ENCODE measurements at regions not wholly inside any gene's neighbourhood (a gene's known extent, or its start where the extent isn't known, plus 50 kb on each side); places are given as distances from the start of the nearest gene placed in this dataset.

DNA sequence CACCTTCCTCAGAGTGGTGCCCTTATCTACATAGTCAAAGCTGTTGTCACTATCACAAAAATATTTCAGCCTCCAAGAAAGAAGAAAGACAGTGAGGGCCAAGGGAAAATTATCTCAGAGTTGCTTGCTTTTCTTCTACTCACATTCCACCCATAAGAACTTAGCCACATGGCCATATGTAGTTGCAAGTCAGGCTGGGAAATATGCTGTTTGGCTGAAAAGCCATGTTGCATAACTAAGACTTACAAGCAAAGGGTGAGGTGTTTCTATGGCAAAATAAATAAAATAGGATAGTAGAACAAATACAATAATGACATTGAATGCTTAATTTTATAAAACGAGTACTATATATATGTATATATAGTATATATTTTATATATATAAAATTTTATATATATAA, 365.9 kb upstream of the PABPC4L start:
- Histone ChIP-seq H3K4me2 (ENCODE audit: unreplicated experiment) (no peak overlapping the region), H3K36me3 (ENCODE audit: low read depth) (no peaks in the 10 kb centered on the region), H2AFZ (no peak overlapping the region), H3K4me1 (ENCODE audit: insufficient read depth) (no peaks in the 10 kb centered on the region), H3K4me3 (no peak overlapping the region), H3K9me2 (ENCODE audit: insufficient read depth) (no peaks in the 10 kb centered on the region), H3K9ac (no peak overlapping the region), H3K79me2 (ENCODE audit: insufficient read depth) (no peaks in the 10 kb centered on the region), H3F3A (ENCODE audit: insufficient read depth) (no peaks in the 10 kb centered on the region), H3K27me3 (replicated peaks; ENCODE audit: insufficient read depth) (no peaks in the 10 kb centered on the region), H3K27ac (no peak overlapping the region), H3K9me3 (ENCODE audit: low read depth) (no peaks in the 10 kb centered on the region), H4K20me1 (ENCODE audit: insufficient read depth) (no peaks in the 10 kb centered on the region)
- WGBS, 2 experiments (ENCODE audit: low coverage in 1 of 2, low lambda C conversion rate in 2 of 2, missing lambda C conversion rate in 2 of 2): 44 to 50% methylated on average over 1 of the region's 1 CpG
- in situ Hi-C loops (cut with MboI): no loop called here
- TF ChIP-seq EZH2 (IDR thresholded peaks at IDR 0.05; ENCODE audit: insufficient read depth, poor library complexity, severe bottlenecking) (no peak), EZH2phosphoT487 (IDR thresholded peaks at IDR 0.05; ENCODE audit: insufficient read depth, low read depth) (no peak)
- no peak for DNase-seq

DNA sequence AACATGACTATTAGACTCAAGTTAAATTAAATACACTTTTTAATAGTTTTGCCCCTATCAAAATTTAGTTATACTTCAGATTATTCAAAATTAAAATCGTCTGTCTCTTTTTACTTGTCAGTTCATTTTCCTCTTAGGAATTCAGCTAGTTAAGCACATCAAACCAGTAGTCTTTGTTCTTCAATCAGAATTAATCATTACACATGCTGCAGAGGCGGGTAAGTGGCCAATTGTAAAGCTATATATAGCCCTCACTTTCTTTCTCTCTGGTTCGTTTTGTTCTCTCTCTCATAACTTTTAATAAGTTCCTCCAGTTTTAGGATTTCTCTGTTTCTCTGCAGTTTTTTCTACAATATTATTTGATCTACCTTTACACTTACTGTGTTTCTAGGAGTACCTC, 359.1 kb upstream of the PABPC4L start:
- no peaks in the 10 kb centered on the region for H3F3A ChIP-seq (ENCODE audit: insufficient read depth)
- in situ Hi-C loops (cut with MboI): no loop called here
- H3K4me1 ChIP-seq (ENCODE audit: insufficient read depth): no peaks in the 10 kb centered on the region
- no peak overlapping the region for H3K9ac ChIP-seq
- no peaks in the 10 kb centered on the region for H3K9me2 ChIP-seq (ENCODE audit: insufficient read depth)
- no peak overlapping the region for H3K4me2 ChIP-seq (ENCODE audit: unreplicated experiment)
- H3K4me3 ChIP-seq: no peak overlapping the region
- H3K36me3 ChIP-seq (ENCODE audit: low read depth): no peaks in the 10 kb centered on the region
- no peak overlapping the region for H2AFZ ChIP-seq
- H3K79me2 ChIP-seq (ENCODE audit: insufficient read depth): no peaks in the 10 kb centered on the region
- DNase-seq: no peak
- no peaks in the 10 kb centered on the region for H3K27me3 ChIP-seq (replicated peaks; ENCODE audit: insufficient read depth)
- no peak for TF ChIP-seq EZH2 (IDR thresholded peaks at IDR 0.05; ENCODE audit: insufficient read depth, poor library complexity, severe bottlenecking)
- TF ChIP-seq EZH2phosphoT487 (IDR thresholded peaks at IDR 0.05; ENCODE audit: insufficient read depth, low read depth): no peak
- no peaks in the 10 kb centered on the region for H4K20me1 ChIP-seq (ENCODE audit: insufficient read depth)
- no peak overlapping the region for H3K27ac ChIP-seq
- 2 to 3% methylated on average over 3 of the region's 3 CpGs for WGBS, 2 experiments (ENCODE audit: low coverage in 1 of 2, low lambda C conversion rate in 2 of 2, missing lambda C conversion rate in 2 of 2)
- H3K9me3 ChIP-seq (ENCODE audit: low read depth): no peaks in the 10 kb centered on the region

DNA sequence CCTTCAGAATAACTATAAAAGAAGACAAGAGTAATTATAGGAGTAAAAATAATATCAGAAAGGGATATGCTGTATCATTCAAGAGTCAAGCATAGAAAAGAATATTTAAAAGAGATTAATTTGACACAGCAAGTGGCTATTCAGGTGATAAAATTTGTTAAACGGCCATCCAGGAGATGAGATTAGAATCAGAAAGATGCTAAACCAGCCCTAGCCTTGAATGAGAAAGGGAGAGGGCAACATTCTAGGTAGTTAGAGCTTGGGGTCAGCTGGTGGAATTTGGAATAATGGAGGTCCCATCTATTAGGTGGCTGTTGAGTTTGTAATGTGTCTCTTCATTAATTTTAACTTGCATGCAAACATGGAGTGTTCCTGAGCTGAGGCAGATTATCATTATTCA, 350.5 kb upstream of the PABPC4L start:
- H3K4me1 ChIP-seq (ENCODE audit: insufficient read depth): no peaks in the 10 kb centered on the region
- no peaks in the 10 kb centered on the region for H4K20me1 ChIP-seq (ENCODE audit: insufficient read depth)
- H3K4me2 ChIP-seq (ENCODE audit: unreplicated experiment): no peak overlapping the region
- no peaks in the 10 kb centered on the region for H3K36me3 ChIP-seq (ENCODE audit: low read depth)
- no peak for DNase-seq
- H3K9ac ChIP-seq: no peak overlapping the region
- TF ChIP-seq EZH2phosphoT487 (IDR thresholded peaks at IDR 0.05; ENCODE audit: insufficient read depth, low read depth) (no peak), EZH2 (IDR thresholded peaks at IDR 0.05; ENCODE audit: insufficient read depth, poor library complexity, severe bottlenecking) (no peak)
- H3F3A ChIP-seq (ENCODE audit: insufficient read depth): no peaks in the 10 kb centered on the region
- no peaks in the 10 kb centered on the region for H3K27me3 ChIP-seq (replicated peaks; ENCODE audit: insufficient read depth)
- 0% methylated on average over 1 of the region's 1 CpG for WGBS, 2 experiments (ENCODE audit: low coverage in 1 of 2, low lambda C conversion rate in 2 of 2, missing lambda C conversion rate in 2 of 2)
- no peak overlapping the region for H3K27ac ChIP-seq
- no peaks in the 10 kb centered on the region for H3K79me2 ChIP-seq (ENCODE audit: insufficient read depth)
- in situ Hi-C loops (cut with MboI): no loop called here
- H2AFZ ChIP-seq: no peak overlapping the region
- H3K4me3 ChIP-seq: no peak overlapping the region
- no peaks in the 10 kb centered on the region for H3K9me2 ChIP-seq (ENCODE audit: insufficient read depth)
- H3K9me3 ChIP-seq (ENCODE audit: low read depth): peaks cover 3% of the 10 kb centered on the region

DNA sequence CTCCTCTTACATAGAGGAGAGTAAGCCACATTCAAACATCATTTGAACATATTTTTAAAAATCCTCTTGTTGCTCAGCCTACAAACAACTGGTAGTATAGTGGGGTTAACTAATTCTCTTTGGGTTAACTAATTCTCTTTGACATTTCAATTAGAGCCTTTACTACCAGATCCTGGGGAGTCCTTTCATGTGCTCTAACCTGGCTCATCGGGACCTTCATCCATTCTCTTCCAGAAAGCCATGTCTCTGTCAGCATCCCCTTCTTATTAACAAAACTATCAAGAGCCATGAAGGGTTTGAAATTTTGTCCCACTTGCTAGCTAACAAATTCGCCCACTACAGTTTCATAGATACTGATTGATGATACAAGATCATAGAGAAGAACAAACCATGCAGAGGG, 349.8 kb upstream of the PABPC4L start:
- H3K9me3 ChIP-seq (ENCODE audit: low read depth): peaks cover 7% of the 10 kb centered on the region
- no peak for TF ChIP-seq EZH2 (IDR thresholded peaks at IDR 0.05; ENCODE audit: insufficient read depth, poor library complexity, severe bottlenecking)
- no peak for TF ChIP-seq EZH2phosphoT487 (IDR thresholded peaks at IDR 0.05; ENCODE audit: insufficient read depth, low read depth)
- no peaks in the 10 kb centered on the region for H3F3A ChIP-seq (ENCODE audit: insufficient read depth)
- no peaks in the 10 kb centered on the region for H3K79me2 ChIP-seq (ENCODE audit: insufficient read depth)
- no peaks in the 10 kb centered on the region for H3K27me3 ChIP-seq (replicated peaks; ENCODE audit: insufficient read depth)
- WGBS, 2 experiments (ENCODE audit: low coverage in 1 of 2, low lambda C conversion rate in 2 of 2, missing lambda C conversion rate in 2 of 2): 4 to 10% methylated on average over 2 of the region's 2 CpGs
- no peak overlapping the region for H3K9ac ChIP-seq
- in situ Hi-C loops (cut with MboI): no loop called here
- no peaks in the 10 kb centered on the region for H3K4me1 ChIP-seq (ENCODE audit: insufficient read depth)
- H3K9me2 ChIP-seq (ENCODE audit: insufficient read depth): no peaks in the 10 kb centered on the region
- no peak for DNase-seq
- H3K4me2 ChIP-seq (ENCODE audit: unreplicated experiment): no peak overlapping the region
- no peak overlapping the region for H3K27ac ChIP-seq
- no peaks in the 10 kb centered on the region for H4K20me1 ChIP-seq (ENCODE audit: insufficient read depth)
- no peak overlapping the region for H3K4me3 ChIP-seq
- no peaks in the 10 kb centered on the region for H3K36me3 ChIP-seq (ENCODE audit: low read depth)
- H2AFZ ChIP-seq: no peak overlapping the region

GRCh38 chr4:134548052-134548628, 346.6 kb upstream of the PABPC4L start:
- H3K9me2 ChIP-seq (ENCODE audit: insufficient read depth): no peaks in the 10 kb centered on the region
- no peak overlapping the region for H3K4me2 ChIP-seq (ENCODE audit: unreplicated experiment)
- no peaks in the 10 kb centered on the region for H3K36me3 ChIP-seq (ENCODE audit: low read depth)
- no peaks in the 10 kb centered on the region for H3K4me1 ChIP-seq (ENCODE audit: insufficient read depth)
- no peaks in the 10 kb centered on the region for H3K27me3 ChIP-seq (replicated peaks; ENCODE audit: insufficient read depth)
- H3F3A ChIP-seq (ENCODE audit: insufficient read depth): no peaks in the 10 kb centered on the region
- TF ChIP-seq EZH2phosphoT487 (IDR thresholded peaks at IDR 0.05; ENCODE audit: insufficient read depth, low read depth) (no peak), EZH2 (IDR thresholded peaks at IDR 0.05; ENCODE audit: insufficient read depth, poor library complexity, severe bottlenecking) (no peak)
- in situ Hi-C loops (cut with MboI): no loop called here
- H4K20me1 ChIP-seq (ENCODE audit: insufficient read depth): no peaks in the 10 kb centered on the region
- H3K79me2 ChIP-seq (ENCODE audit: insufficient read depth): no peaks in the 10 kb centered on the region
- no peak overlapping the region for H3K27ac ChIP-seq
- no peak overlapping the region for H3K4me3 ChIP-seq
- H3K9me3 ChIP-seq (ENCODE audit: low read depth): peaks cover 7% of the 10 kb centered on the region
- DNase-seq: no peak
- no peak overlapping the region for H2AFZ ChIP-seq
- no peak overlapping the region for H3K9ac ChIP-seq

All from GM23248 (cell line).